Heart left ventricle (tissue), 16 donors: ENCODE measurements at regions not wholly inside any gene's neighbourhood (a gene's known extent, or its start where the extent isn't known, plus 50 kb on each side); places are given as distances from the start of the nearest gene placed in this dataset.

Experiments
- ATAC-seq, 4 donors: fragments of 200-7000 bp; cut with Tn5 transposase; one replicate each; pipeline ENCODE4 v1.9.1; 2020 to 2022; ENCODE audit warnings: moderate library complexity in 4 of 4, mild to moderate bottlenecking in 3 of 4, moderate number of reproducible peaks in 1 of 4
- DNase-seq, 5 donors: peaks; one replicate each; pipeline ENCODE4 v3.0.0-alpha.2; 2020
- H3K27ac ChIP-seq, 12 donors: fragments of 200-600 bp; sonication (generic) in 4 of 12; one replicate each; pipeline versions ENCODE4 v1.5.0 to v1.8.0; 2016 to 2022; ENCODE audit warnings: mild to moderate bottlenecking in 2 of 12
- H3K27me3 ChIP-seq, 9 donors: fragments of 200-600 bp; sonication (generic) in 2 of 9; one replicate each; pipeline versions ENCODE4 v1.5.1 to v1.8.0; 2016 to 2022; ENCODE audit warnings: mild to moderate bottlenecking in 3 of 9
- H3K36me3 ChIP-seq, 9 donors: fragments of 200-600 bp; sonication (generic) in 2 of 9; one replicate each; pipeline versions ENCODE4 v1.5.0 to v1.8.0; 2018 to 2022; ENCODE audit warnings: mild to moderate bottlenecking in 2 of 9
- H3K4me1 ChIP-seq, 12 donors: fragments of 200-600 bp; sonication (generic) in 4 of 12; one replicate each; pipeline versions ENCODE4 v1.5.0 to v1.8.0; 2016 to 2022; ENCODE audit warnings: mild to moderate bottlenecking in 3 of 12
- H3K4me3 ChIP-seq, 12 donors: fragments of 200-600 bp; sonication (generic) in 4 of 12; one replicate each; pipeline versions ENCODE4 v1.5.0 to v1.8.0; 2017 to 2022; ENCODE audit warnings: mild to moderate bottlenecking in 9 of 12, moderate library complexity in 4 of 12
- H3K9me3 ChIP-seq, 12 donors: fragments of 200-600 bp; sonication (generic) in 4 of 12; one replicate each; pipeline versions ENCODE4 v1.5.0 to v1.8.0; 2016 to 2022; ENCODE audit warnings: mild to moderate bottlenecking in 1 of 12
- CTCF ChIP-seq, 12 donors: fragments of 200-600 bp; sonication (generic) in 4 of 12; IDR thresholded peaks; one replicate each; pipeline versions ENCODE4 v1.5.0 to v1.8.0; 2018 to 2022; ENCODE audit warnings: antibody characterized with exemption in 12 of 12, mild to moderate bottlenecking in 5 of 12
- POLR2A ChIP-seq, 2 donors: fragments of 450-650 bp; IDR thresholded peaks; one replicate each; pipeline ENCODE4 v1.6.1; 2017; ENCODE audit warnings: antibody characterized with exemption in 2 of 2, mild to moderate bottlenecking in 2 of 2, moderate library complexity in 2 of 2
- WGBS, 4 donors: extraction: QIAGEN DNeasy Blood & Tissue Kit in 2 of 4; methylation state at CpG; one replicate each; pipeline versions ENCODE4 v1.1.5 to v1.1.7; 2013 to 2018; 5-methylcytosine and 5-hydroxymethylcytosine counted together
- intact Hi-C, 10 donors: fragments of 100-400 bp; cut with DNase I; formaldehyde crosslinking; loops; one replicate each; pipeline versions ENCODE4 v1.11.1 to v1.14.2; 2022
- donor health status: ischemic (EF 13 %, LVEDD 7.1; RV severe dilation, severe dysfunction).
- donor health status: healthy with polysubstance abuse.
- donor health status: DM: no; HTN: yes; CAD: no.
- donor health status: DM: no; HTN: no; CAD: no.
- donor health status: ischemic (EF 25% LVEDD 6.9; RV normal size, moderate dysfunction).
- donor health status: ischemic (EF 25% LVEDD 5.7; RV mildly dilated, moderate dysfunction).
- donor health status: healthy.
- donor health status: DM: yes; HTN: yes; CAD: no.
- donor health status: ischemic (EF 35%, LVEDD 5.7; RV mildly dilated, moderate dysfunction).
- donor health status: nonischemic (EF 11% LVEDD 7.7; RV severe dilation, severe dysfunction).
- donor health status: DM: yes; HTN: yes; CAD: no.
- donor health status: PGD.
- donor health status: ischemic (EF 29% LVEDD 5.4; RV normal size, mild dysfunction).
- donor health status: nonischemic (EF 23%, LVEDD 6.1; RV moderate dilation, normal function).

- ATAC-seq: no peak
- intact Hi-C loops: no loop called here
- no peak overlapping the region for H3K27ac ChIP-seq
- no peak overlapping the region for H3K4me3 ChIP-seq
- H3K9me3 ChIP-seq: peaks cover 0 to 1% (median 0%) of the 10 kb centered on the region in 12 donors
- no peak for DNase-seq
- no peaks in the 10 kb centered on the region for H3K27me3 ChIP-seq
- WGBS, 4 donors: 62 to 92% (median 84%) methylated on average over 3 of the region's 3 CpGs
- no peaks in the 10 kb centered on the region for H3K4me1 ChIP-seq
- no peaks in the 10 kb centered on the region for H3K36me3 ChIP-seq
- TF ChIP-seq CTCF (IDR thresholded peaks at IDR 0.05): no peak
- no peak for TF ChIP-seq POLR2A (IDR thresholded peaks at IDR 0.05)
Observed at GRCh38 chr5:12683249-12683648, 779.0 kb upstream of the CTNND2 start.

GRCh38 chr5:12679731-12680130, 775.5 kb upstream of the CTNND2 start:
- Histone ChIP-seq H3K27me3 (no peaks in the 10 kb centered on the region), H3K9me3 (peaks cover 0 to 14% (median 0%) of the 10 kb centered on the region in 12 donors), H3K4me3 (no peak overlapping the region), H3K4me1 (no peaks in the 10 kb centered on the region), H3K27ac (no peak overlapping the region), H3K36me3 (no peaks in the 10 kb centered on the region)
- no peak for ATAC-seq
- no peak for TF ChIP-seq POLR2A (IDR thresholded peaks at IDR 0.05)
- no peak for TF ChIP-seq CTCF (IDR thresholded peaks at IDR 0.05)
- DNase-seq: no peak
- intact Hi-C loops: no loop called here

- Histone ChIP-seq H3K27ac (no peak overlapping the region), H3K27me3 (no peaks in the 10 kb centered on the region), H3K4me3 (no peak overlapping the region), H3K4me1 (no peaks in the 10 kb centered on the region), H3K9me3 (peaks cover 0 to 24% (median 0%) of the 10 kb centered on the region in 12 donors), H3K36me3 (no peaks in the 10 kb centered on the region)
- no peak for DNase-seq
- 83 to 90% (median 89%) methylated on average over 6 of the region's 6 CpGs for WGBS, 4 donors
- no peak for ATAC-seq
- intact Hi-C loops: no loop called here
- no peak for TF ChIP-seq CTCF (IDR thresholded peaks at IDR 0.05)
- TF ChIP-seq POLR2A (IDR thresholded peaks at IDR 0.05): no peak
Observed at GRCh38 chr5:12675959-12676358, 771.7 kb upstream of the CTNND2 start.

GRCh38 chr5:12672141-12672540, 767.9 kb upstream of the CTNND2 start:
- intact Hi-C loops: no loop called here
- Histone ChIP-seq H3K27ac (no peak overlapping the region), H3K36me3 (no peaks in the 10 kb centered on the region), H3K9me3 (peaks cover 0 to 24% (median 0%) of the 10 kb centered on the region in 12 donors), H3K4me3 (no peak overlapping the region), H3K4me1 (no peaks in the 10 kb centered on the region), H3K27me3 (no peaks in the 10 kb centered on the region)
- 83 to 91% (median 86%) methylated on average over 3 of the region's 3 CpGs for WGBS, 4 donors
- DNase-seq (no peak), ATAC-seq (no peak)
- TF ChIP-seq CTCF (IDR thresholded peaks at IDR 0.05): no peak
- no peak for TF ChIP-seq POLR2A (IDR thresholded peaks at IDR 0.05)
